ENCODE measurements at regions not wholly inside any gene's neighbourhood (a gene's known extent, or its start where the extent isn't known, plus 50 kb on each side); places are given as distances from the start of the nearest gene placed in this dataset.

DNA sequence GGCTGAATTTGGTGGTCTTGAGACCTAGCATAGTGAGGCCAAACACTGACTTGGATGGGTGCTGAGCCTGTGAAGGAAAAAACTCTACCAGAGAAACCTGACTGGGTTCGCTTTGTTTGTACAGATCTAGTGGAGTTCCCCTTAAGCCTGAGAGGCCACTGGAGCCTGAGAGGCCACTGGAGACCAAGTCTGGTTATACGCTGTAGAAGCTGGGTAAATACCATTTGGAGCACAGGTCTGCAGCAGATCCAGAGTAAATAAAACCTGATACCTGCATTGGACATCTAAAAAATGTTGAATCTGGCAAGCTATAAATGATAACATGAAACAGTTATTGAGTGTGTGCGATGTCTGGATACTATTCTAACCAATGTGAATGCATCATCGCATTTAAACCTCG lies 104.3 kb upstream of the IGSF1 start:
- TF ChIP-seq POLR2A (IDR thresholded peaks at IDR 0.05; ENCODE audit: extremely low read depth, insufficient read length), result no peak
- TF ChIP-seq CTCF (IDR thresholded peaks at IDR 0.05; ENCODE audit: low read depth, low read length), result no peak
- TF ChIP-seq, protein P1, sequence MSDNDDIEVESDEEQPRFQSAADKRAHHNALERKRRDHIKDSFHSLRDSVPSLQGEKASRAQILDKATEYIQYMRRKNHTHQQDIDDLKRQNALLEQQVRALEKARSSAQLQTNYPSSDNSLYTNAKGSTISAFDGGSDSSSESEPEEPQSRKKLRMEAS (IDR thresholded peaks at IDR 0.05; ENCODE audit: low read depth, low read length), result no peak
- no peak for TF ChIP-seq MYC (IDR thresholded peaks at IDR 0.05; ENCODE audit: low read depth, low read length)
